Nephron (organoid): ENCODE measurements at regions not wholly inside any gene's neighbourhood (a gene's known extent, or its start where the extent isn't known, plus 50 kb on each side); places are given as distances from the start of the nearest gene placed in this dataset.

Source experiments
- H3K27ac Mint-ChIP-seq, 3 experiments: 2 replicates each; pipeline ENCODE4 v1.8.0; 2020; ENCODE audit warnings: mixed read lengths in 3 of 3, mild to moderate bottlenecking in 2 of 3, moderate library complexity in 1 of 3
- H3K27me3 Mint-ChIP-seq: 2 replicates; pipeline ENCODE4 v1.8.0; 2021; ENCODE audit warnings: low read depth, mild to moderate bottlenecking, moderate library complexity, mixed read lengths
- H3K36me3 Mint-ChIP-seq: 2 replicates; pipeline ENCODE4 v1.8.0; 2020; ENCODE audit warnings: low read depth, mixed read lengths
- H3K4me1 Mint-ChIP-seq: 2 replicates; pipeline ENCODE4 v1.8.0; 2020; ENCODE audit warnings: mixed read lengths
- H3K4me3 Mint-ChIP-seq, 3 experiments: 2 replicates each; pipeline ENCODE4 v1.8.0; 2020; ENCODE audit warnings: mild to moderate bottlenecking in 3 of 3, mixed read lengths in 3 of 3, moderate library complexity in 2 of 3
- H3K9me3 Mint-ChIP-seq: 2 replicates; pipeline ENCODE4 v1.8.0; 2020; ENCODE audit warnings: mixed read lengths
- TF ChIP-seq, protein P1 (sequence below), 3 experiments: fragments of 200-600 bp; sonication (generic); IDR thresholded peaks; one replicate each; pipeline ENCODE4 v1.5.0; 2021; ENCODE audit warnings: antibody characterized with exemption in 3 of 3; ENCODE audit not compliant: unreplicated experiment in 3 of 3

DNA sequence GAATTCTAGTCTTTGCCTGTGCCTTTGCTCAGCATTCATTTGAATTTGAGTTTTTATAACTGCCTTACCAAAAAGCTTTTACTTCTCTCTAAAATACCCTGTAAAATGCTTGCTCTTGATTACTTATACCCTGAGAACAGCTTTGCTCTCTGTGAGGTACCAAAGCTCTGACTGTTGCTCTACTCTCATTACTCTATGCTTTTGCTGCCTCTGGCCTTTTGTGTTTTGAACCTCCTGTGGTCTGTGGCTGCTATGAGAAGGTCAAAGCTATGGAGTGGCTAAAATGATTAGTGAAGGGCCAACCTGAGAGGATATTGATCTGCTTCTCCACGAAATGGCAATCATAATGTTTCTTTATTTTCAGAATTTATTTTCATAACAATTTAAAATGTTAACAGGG is 375.6 kb upstream of the IMPG1 start:
- TF ChIP-seq, protein P1, sequence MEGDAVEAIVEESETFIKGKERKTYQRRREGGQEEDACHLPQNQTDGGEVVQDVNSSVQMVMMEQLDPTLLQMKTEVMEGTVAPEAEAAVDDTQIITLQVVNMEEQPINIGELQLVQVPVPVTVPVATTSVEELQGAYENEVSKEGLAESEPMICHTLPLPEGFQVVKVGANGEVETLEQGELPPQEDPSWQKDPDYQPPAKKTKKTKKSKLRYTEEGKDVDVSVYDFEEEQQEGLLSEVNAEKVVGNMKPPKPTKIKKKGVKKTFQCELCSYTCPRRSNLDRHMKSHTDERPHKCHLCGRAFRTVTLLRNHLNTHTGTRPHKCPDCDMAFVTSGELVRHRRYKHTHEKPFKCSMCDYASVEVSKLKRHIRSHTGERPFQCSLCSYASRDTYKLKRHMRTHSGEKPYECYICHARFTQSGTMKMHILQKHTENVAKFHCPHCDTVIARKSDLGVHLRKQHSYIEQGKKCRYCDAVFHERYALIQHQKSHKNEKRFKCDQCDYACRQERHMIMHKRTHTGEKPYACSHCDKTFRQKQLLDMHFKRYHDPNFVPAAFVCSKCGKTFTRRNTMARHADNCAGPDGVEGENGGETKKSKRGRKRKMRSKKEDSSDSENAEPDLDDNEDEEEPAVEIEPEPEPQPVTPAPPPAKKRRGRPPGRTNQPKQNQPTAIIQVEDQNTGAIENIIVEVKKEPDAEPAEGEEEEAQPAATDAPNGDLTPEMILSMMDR (IDR thresholded peaks at IDR 0.05; ENCODE audit: unreplicated experiment in 3 of 3): no peak
- no peaks in the 10 kb centered on the region for H3K9me3 Mint-ChIP-seq
- H3K27me3 Mint-ChIP-seq: no peaks in the 10 kb centered on the region
- peak overlapping the region in 1 of 3 experiments; percentile 59 for H3K27ac Mint-ChIP-seq
- H3K4me1 Mint-ChIP-seq: no peaks in the 10 kb centered on the region
- no peaks in the 10 kb centered on the region for H3K36me3 Mint-ChIP-seq
- no peak overlapping the region for H3K4me3 Mint-ChIP-seq

DNA sequence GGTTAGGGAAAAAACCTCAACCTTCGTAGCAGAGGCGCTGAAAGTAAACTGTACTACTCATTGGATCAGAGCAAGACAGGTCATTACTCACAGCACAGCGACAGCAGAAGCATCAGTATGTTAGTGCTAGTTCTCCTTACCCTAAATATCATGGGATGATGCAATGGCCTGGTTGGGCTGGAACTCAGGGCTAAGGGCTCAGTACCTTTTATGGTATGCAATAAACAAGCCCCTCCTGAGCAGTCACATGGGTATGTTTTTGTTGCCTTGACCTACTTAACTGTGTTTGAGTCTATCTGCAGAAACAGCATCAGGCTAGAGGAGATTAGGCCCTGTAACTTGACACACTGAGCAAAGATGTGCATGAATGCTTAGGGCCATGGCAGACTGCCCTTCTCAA is 369.4 kb upstream of the IMPG1 start:
- H3K4me1 Mint-ChIP-seq: no peaks in the 10 kb centered on the region
- H3K9me3 Mint-ChIP-seq: no peaks in the 10 kb centered on the region
- no peak overlapping the region for H3K4me3 Mint-ChIP-seq
- H3K27ac Mint-ChIP-seq: no peak overlapping the region
- no peaks in the 10 kb centered on the region for H3K36me3 Mint-ChIP-seq
- no peaks in the 10 kb centered on the region for H3K27me3 Mint-ChIP-seq
- TF ChIP-seq, protein P1 (IDR thresholded peaks at IDR 0.05; ENCODE audit: unreplicated experiment in 3 of 3): no peak

DNA sequence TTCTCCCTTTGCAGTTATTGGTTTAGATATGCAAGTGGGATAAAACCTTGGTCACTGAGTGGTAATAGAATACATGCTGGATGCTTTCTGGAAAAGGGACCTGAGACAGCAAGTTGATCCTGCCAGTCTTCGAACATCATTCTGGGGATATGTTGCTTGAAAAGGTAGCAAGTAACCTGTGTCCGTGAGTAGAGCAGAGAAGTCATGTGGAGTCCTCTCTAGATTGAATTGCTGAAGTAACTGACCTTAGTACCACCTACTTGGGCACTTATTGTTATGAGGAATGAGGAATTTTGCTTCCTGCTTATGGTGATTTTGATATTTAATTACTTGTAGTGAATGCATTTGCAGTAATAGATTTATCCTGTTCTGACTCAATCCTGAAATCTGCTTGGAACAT is 367.3 kb upstream of the IMPG1 start:
- Mint-ChIP-seq H3K4me1 (no peaks in the 10 kb centered on the region), H3K27me3 (no peaks in the 10 kb centered on the region), H3K9me3 (no peaks in the 10 kb centered on the region), H3K4me3 (no peak overlapping the region), H3K36me3 (no peaks in the 10 kb centered on the region), H3K27ac (no peak overlapping the region)
- TF ChIP-seq, protein P1 (IDR thresholded peaks at IDR 0.05; ENCODE audit: unreplicated experiment in 3 of 3): no peak

DNA sequence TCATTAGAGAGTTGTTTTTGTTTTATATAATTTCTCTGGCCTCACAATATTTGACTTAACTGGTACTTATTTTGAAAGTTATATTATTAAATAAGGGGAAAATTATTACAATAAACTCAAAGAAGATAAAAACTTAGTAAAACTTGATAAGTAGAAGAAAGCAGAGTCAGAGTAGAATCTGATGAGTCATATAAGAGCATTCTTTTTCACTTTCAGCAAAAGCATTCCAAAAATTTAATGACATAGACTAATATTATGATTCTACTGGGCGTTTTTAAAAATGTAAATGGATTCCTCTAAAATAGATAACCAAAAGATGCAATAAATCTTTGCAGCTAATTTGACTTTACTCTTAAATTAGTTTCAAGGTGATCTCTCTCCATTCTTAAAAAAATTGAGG is 366.3 kb upstream of the IMPG1 start:
- Mint-ChIP-seq H3K36me3 (no peaks in the 10 kb centered on the region), H3K4me1 (no peaks in the 10 kb centered on the region), H3K27ac (no peak overlapping the region), H3K9me3 (no peaks in the 10 kb centered on the region), H3K4me3 (no peak overlapping the region), H3K27me3 (no peaks in the 10 kb centered on the region)
- TF ChIP-seq, protein P1 (IDR thresholded peaks at IDR 0.05; ENCODE audit: unreplicated experiment in 3 of 3): no peak

DNA sequence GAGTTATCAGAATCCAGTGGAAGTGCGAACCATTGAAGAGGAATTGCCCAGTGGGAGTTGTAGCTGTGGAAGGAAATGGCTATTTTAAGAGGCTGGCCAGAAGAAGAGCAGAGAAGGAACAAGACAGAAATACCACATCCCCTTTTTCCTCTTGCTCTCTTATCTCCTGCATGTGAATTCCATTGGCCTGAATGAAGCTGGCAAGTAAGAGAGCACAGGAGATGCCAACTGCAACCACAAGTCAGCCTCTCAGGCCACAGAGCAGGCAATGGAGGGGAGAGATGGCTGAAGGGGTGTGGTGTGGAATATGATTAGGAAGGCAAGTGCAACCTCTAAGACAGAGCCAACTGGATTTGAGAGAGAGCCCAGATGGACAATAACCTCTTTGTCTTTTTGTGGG is 362.7 kb upstream of the IMPG1 start:
- Mint-ChIP-seq H3K4me3 (no peak overlapping the region), H3K27me3 (no peaks in the 10 kb centered on the region), H3K36me3 (no peaks in the 10 kb centered on the region), H3K4me1 (no peaks in the 10 kb centered on the region), H3K27ac (no peak overlapping the region), H3K9me3 (no peaks in the 10 kb centered on the region)
- TF ChIP-seq, protein P1 (IDR thresholded peaks at IDR 0.05; ENCODE audit: unreplicated experiment in 3 of 3): no peak

DNA sequence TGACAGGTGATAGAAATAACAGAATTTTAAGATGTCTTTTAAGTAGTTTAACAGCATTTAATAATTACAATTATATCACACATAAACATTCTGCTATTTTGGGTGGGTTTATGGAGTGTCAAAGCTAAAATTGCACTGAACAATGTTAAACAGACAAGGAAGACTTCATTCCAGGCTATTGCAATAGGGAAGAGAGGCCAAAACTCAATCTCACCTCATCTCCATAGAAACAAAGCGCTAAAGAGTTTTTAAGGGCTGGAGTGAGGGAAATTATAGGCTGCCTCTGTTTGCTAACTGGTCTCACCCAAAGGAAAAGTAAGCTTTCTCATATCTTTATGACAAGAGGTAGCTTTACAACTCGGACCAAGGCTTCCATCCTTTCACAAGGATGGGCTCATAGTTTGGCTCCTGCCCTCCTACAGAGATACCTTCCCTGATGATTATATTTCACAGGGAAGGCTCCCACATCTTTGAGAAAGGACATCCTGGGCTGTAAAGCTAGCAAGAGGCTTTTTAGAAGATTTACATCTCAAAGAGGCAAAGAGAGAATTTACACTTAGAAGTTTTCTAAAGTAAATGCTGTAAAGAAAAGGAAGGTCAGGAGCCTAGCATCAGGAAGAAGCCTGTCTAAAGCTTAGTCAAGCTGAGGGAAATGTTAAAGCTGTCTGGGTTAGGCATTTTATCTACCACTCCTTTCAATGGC is 350.2 kb upstream of the IMPG1 start:
- no peak overlapping the region for H3K27ac Mint-ChIP-seq
- H3K4me3 Mint-ChIP-seq: no peak overlapping the region
- TF ChIP-seq, protein P1 (IDR thresholded peaks at IDR 0.05; ENCODE audit: unreplicated experiment in 3 of 3): no peak
- peaks cover 4% of the 10 kb centered on the region for H3K4me1 Mint-ChIP-seq
- no peaks in the 10 kb centered on the region for H3K27me3 Mint-ChIP-seq
- H3K9me3 Mint-ChIP-seq: no peaks in the 10 kb centered on the region
- no peaks in the 10 kb centered on the region for H3K36me3 Mint-ChIP-seq
